ENCODE measurements at regions not wholly inside any gene's neighbourhood (a gene's known extent, or its start where the extent isn't known, plus 50 kb on each side); places are given as distances from the start of the nearest gene placed in this dataset.

- Histone ChIP-seq H3K4me3 (ENCODE audit: insufficient read depth, low read length) (no peak overlapping the region), H3K36me3 (ENCODE audit: insufficient read depth, low read length) (no peaks in the 10 kb centered on the region), H3K4me1 (ENCODE audit: insufficient read depth, low read length) (no peaks in the 10 kb centered on the region), H3K27ac (ENCODE audit: low read depth, low read length) (no peak overlapping the region), H3K79me2 (ENCODE audit: insufficient read depth, low read length) (no peaks in the 10 kb centered on the region), H2AFZ (ENCODE audit: low read length) (no peak overlapping the region), H4K20me1 (ENCODE audit: insufficient read depth, low read length) (no peaks in the 10 kb centered on the region), H3K4me2 (ENCODE audit: insufficient read depth, low read length) (no peak overlapping the region), H3K9me3 (ENCODE audit: low read depth, low read length) (no peaks in the 10 kb centered on the region), H3K27me3 (ENCODE audit: insufficient read depth, low read length) (peaks cover 5% of the 10 kb centered on the region)
- no peak for DNase-seq (ENCODE audit: insufficient read length, low spot score, missing footprints)
- no peak for TF ChIP-seq CTCF (IDR thresholded peaks at IDR 0.05; ENCODE audit: extremely low read depth, low read depth, low read length)
Measured at GRCh38 chr7:131724776-131725345, 168.4 kb upstream of the PODXL start.

- H3K9me3 ChIP-seq (ENCODE audit: low read depth, low read length) = no peaks in the 10 kb centered on the region
- no peak overlapping the region for H3K27ac ChIP-seq (ENCODE audit: low read depth, low read length)
- no peak overlapping the region for H3K4me2 ChIP-seq (ENCODE audit: insufficient read depth, low read length)
- H2AFZ ChIP-seq (ENCODE audit: low read length) = no peak overlapping the region
- DNase-seq (ENCODE audit: insufficient read length, low spot score, missing footprints) = peak; percentile 51
- no peak for TF ChIP-seq CTCF (IDR thresholded peaks at IDR 0.05; ENCODE audit: extremely low read depth, low read depth, low read length)
- H3K79me2 ChIP-seq (ENCODE audit: insufficient read depth, low read length) = no peaks in the 10 kb centered on the region
- H4K20me1 ChIP-seq (ENCODE audit: insufficient read depth, low read length) = no peaks in the 10 kb centered on the region
- H3K4me1 ChIP-seq (ENCODE audit: insufficient read depth, low read length) = no peaks in the 10 kb centered on the region
- H3K36me3 ChIP-seq (ENCODE audit: insufficient read depth, low read length) = no peaks in the 10 kb centered on the region
- H3K27me3 ChIP-seq (ENCODE audit: insufficient read depth, low read length) = peaks cover 5% of the 10 kb centered on the region
- no peak overlapping the region for H3K4me3 ChIP-seq (ENCODE audit: insufficient read depth, low read length)
Measured at GRCh38 chr7:131723926-131724325, 167.5 kb upstream of the PODXL start.

GRCh38 chr7:131722371-131722770 is 165.9 kb upstream of the PODXL start:
- no peaks in the 10 kb centered on the region for H3K36me3 ChIP-seq (ENCODE audit: insufficient read depth, low read length)
- no peak overlapping the region for H3K4me3 ChIP-seq (ENCODE audit: insufficient read depth, low read length)
- H3K79me2 ChIP-seq (ENCODE audit: insufficient read depth, low read length) = no peaks in the 10 kb centered on the region
- H3K27me3 ChIP-seq (ENCODE audit: insufficient read depth, low read length) = peaks cover 6% of the 10 kb centered on the region
- H2AFZ ChIP-seq (ENCODE audit: low read length) = no peak overlapping the region
- H3K4me2 ChIP-seq (ENCODE audit: insufficient read depth, low read length) = no peak overlapping the region
- no peaks in the 10 kb centered on the region for H3K4me1 ChIP-seq (ENCODE audit: insufficient read depth, low read length)
- H3K9me3 ChIP-seq (ENCODE audit: low read depth, low read length) = no peaks in the 10 kb centered on the region
- no peaks in the 10 kb centered on the region for H4K20me1 ChIP-seq (ENCODE audit: insufficient read depth, low read length)
- no peak for DNase-seq (ENCODE audit: insufficient read length, low spot score, missing footprints)
- no peak overlapping the region for H3K27ac ChIP-seq (ENCODE audit: low read depth, low read length)
- no peak for TF ChIP-seq CTCF (IDR thresholded peaks at IDR 0.05; ENCODE audit: extremely low read depth, low read depth, low read length)

GRCh38 chr7:131721660-131722059 is 165.2 kb upstream of the PODXL start:
- no peak for TF ChIP-seq CTCF (IDR thresholded peaks at IDR 0.05; ENCODE audit: extremely low read depth, low read depth, low read length)
- Histone ChIP-seq H2AFZ (ENCODE audit: low read length) (no peak overlapping the region), H3K4me3 (ENCODE audit: insufficient read depth, low read length) (no peak overlapping the region), H4K20me1 (ENCODE audit: insufficient read depth, low read length) (no peaks in the 10 kb centered on the region), H3K27ac (ENCODE audit: low read depth, low read length) (no peak overlapping the region), H3K27me3 (ENCODE audit: insufficient read depth, low read length) (peaks cover 9% of the 10 kb centered on the region), H3K79me2 (ENCODE audit: insufficient read depth, low read length) (no peaks in the 10 kb centered on the region), H3K36me3 (ENCODE audit: insufficient read depth, low read length) (no peaks in the 10 kb centered on the region), H3K4me2 (ENCODE audit: insufficient read depth, low read length) (no peak overlapping the region), H3K4me1 (ENCODE audit: insufficient read depth, low read length) (no peaks in the 10 kb centered on the region), H3K9me3 (ENCODE audit: low read depth, low read length) (no peaks in the 10 kb centered on the region)
- DNase-seq (ENCODE audit: insufficient read length, low spot score, missing footprints) = no peak

All from osteoblast (primary cell).